Limb (tissue), 2 donors: ENCODE measurements at regions not wholly inside any gene's neighbourhood (a gene's known extent, or its start where the extent isn't known, plus 50 kb on each side); places are given as distances from the start of the nearest gene placed in this dataset.
A peak's percentile ranks its signal among the peaks of the same experiment; 100 is the strongest.
"Not testable (repeated sequence)": the region's sequence is repeated elsewhere in the genome, so short reads cannot be mapped to it uniquely, and the experiment has no call there.

Experiments used
- DNase-seq, 2 donors: peaks; one replicate each; pipeline ENCODE4 v3.0.0-alpha.2; 2016; ENCODE audit errors: extremely low spot score in 2 of 2

DNA sequence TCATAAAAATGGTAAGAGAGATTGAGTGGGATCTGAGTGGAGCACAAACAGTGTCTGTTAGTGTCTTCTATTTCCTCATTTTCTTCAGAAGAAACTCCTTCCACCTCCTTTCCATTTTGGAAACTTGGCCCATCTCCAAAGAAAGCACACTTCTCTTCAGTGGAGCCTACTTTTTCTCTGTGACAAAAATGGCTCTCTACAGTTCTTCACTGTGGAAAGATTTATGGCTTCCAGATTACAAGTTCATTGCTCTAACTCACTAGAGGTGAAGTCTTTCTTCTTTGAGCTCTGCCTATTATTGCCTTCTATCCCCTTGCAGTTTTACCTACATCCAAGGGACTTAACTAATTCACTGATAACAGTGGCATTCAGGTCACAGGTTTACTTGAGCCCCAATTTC is 325.8 kb downstream of the ANTXR2 start:
- DNase-seq: no peak

DNA sequence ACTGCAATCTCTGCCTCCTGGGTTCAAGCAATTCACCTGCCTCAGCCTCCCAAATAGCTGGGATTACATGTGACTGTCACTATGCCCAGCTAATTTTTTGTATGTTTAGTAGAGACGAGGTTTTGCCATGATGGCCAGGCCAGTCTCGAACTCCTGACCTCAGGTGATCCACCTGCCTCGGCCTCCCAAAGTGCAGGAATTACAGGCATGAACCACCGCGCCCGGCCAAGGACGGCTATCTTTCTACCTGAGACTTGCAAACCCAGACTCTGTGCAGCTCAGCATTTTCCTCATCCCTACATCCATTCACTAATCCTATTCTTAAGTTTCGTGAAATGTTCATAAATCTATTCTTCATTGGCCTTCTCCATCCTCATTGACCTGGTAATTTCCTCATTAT is 330.0 kb downstream of the ANTXR2 start:
- no peak for DNase-seq

DNA sequence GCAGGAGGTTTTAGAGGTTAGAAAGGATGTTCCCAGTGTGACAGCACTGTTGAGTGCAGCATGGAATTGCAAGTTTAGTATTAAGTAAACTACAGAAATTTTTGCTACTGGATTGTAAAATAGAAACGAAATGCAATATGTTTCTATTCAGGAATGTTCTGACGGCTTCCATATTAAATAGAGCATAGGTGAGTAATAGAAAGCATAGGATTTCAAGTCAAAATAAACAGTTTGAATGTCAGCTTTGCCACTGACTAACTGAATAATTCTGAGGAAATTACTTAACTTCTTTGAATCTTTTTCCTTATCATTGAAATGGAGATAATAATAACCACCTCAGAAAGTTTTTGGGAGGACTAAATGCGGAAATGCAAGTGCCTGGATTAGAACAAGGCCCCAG is 331.9 kb upstream of the GK2 start:
- DNase-seq: no peak

DNA sequence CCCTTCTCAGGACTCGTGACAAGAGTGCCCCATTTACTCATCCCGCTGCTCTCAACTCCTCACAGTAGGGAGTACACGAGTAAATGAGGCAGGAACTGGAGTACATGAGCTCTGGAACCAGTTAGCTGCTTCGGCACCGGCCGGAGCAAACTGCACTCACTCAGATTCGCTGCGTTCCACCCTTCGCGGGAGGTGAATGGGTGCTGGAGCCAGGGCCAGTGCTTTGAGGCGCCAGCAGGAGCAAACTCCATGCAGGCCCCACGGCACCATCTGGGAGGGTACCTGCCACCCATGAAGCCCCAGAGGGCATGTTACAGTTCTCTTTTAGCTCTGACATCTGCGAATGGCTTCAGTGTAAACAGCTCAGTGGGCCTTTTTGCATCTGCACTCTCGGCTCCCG is 315.5 kb upstream of the GK2 start:
- no peak for DNase-seq

DNA sequence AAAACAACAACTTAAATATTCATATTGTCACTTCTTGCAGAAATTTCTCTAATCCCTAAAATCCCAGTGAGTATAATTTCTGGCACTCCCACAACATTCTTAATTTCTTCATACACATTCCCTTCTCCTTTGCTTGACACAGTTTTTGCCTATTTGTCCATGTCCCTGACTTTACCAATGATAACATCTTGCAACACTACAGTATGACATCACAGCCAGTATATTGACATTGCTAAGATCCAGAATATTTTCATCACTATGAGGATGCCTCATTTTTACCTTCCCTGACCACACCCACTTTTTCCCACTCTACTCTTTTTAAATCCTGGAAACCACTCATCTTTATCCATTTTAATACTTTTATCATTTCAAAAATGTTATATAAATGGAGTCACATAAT is 292.3 kb upstream of the GK2 start:
- DNase-seq: no peak

DNA sequence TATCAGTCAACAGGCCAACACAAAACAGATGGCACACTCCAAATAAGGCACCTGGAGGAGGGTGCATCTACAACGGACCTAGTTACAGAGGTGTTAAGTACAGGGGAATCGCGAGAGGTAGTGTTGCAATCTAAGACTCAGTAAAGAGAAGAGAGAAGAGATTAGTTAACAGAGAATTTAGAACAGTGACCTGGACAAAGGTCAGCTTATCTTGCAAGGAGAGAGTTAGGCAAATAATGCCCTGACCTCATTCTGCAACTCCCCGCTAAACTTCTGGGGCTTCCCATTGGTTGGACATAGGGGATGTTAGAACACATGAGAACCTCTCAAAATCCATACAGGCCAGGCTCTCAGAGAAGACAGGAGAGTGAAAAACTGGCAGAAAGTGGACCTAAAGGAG is 289.4 kb upstream of the GK2 start:
- no peak for DNase-seq

DNA sequence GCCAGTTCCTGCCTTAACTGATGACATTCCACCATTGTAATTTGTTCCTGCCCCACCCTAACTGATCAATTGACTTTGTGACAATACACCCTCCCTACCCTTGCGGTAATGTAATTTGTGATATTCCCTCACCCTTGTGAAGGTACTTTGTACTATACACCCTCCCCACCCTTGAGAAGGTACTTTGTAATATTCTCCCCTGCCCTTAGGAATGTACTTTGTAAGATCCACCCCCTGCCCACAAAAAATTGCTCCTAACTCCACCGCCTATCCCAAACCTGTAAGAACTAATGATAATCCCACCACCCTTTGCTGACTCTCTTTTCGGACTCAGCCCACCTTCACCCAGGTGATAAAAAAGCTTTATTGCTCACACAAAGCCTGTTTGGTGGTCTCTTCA is 288.5 kb upstream of the GK2 start:
- DNase-seq: not testable (repeated sequence)

DNA sequence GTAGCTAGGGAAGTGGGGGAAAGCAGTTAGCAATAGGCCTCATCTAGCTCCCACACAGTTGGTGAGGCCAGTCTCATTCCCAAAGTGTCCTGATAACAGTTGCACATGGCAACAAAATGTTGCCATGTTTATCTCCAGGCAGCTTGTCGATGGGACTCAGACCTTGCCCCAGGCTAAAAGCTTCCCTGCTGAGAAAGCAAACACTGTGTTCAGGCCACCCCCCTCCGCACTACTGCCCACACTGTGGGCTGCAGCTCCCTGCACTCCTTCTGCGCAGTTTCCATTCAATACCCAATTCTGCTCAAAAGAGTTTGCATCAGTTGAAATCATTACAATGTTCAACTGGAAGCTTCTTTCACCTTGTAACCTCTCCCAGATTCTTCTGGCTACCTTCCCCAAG is 287.8 kb upstream of the GK2 start:
- no peak for DNase-seq

DNA sequence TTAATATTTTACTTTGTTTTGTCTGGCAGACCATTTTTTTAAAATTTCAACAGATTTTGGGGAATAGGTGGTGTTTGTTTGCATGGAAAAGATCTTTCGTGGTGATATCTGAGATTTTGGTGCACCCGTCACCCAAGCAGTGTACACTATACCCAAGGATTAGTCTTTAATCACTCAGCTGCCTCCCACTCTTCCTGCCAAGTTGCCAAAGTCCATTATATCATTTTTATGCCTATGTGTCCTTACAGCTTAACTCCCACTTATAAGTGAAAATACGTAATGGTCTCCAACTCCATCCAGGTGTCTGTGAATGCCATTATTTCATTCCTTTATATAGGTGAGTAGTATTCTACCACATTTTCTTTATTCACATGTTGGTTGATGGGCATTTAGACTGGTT is 281.7 kb upstream of the GK2 start:
- no peak for DNase-seq

DNA sequence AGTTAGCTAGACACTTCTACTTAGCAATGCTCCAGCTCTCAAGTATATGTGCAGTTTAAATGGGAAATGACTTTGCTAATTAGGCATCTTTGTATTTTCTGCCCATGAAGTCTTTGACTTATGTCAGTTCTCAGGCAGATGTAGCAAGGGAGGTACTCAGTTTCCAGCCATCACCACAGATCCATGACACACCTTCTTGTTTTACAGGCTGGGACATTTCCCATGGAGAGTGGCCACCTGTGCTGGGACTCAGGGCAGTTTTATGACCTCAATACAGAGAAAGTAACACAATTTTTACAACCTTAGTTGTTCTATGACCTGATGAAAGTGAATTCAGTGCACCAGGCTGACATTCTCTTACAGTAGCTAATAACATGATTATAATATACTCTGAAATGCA is 280.7 kb upstream of the GK2 start:
- DNase-seq: no peak

DNA sequence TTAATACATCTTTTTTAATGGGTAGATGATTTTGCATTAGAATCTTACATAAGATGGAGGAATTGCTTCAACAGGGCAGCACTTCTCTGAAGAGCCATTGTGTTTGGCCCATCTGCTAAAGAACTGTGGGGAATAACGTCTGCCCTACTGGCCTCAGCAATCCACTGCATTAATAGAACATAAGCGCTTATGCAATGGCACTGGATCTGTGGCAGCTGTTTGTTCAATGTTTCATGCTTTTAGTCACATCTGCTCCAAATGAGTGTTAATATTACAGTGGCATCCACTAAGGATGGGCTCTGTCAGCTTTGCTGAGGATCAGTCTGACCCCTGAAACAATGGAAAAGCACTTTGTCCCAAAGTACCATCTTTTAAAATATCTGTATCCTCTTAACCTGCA is 279.0 kb upstream of the GK2 start:
- no peak for DNase-seq

DNA sequence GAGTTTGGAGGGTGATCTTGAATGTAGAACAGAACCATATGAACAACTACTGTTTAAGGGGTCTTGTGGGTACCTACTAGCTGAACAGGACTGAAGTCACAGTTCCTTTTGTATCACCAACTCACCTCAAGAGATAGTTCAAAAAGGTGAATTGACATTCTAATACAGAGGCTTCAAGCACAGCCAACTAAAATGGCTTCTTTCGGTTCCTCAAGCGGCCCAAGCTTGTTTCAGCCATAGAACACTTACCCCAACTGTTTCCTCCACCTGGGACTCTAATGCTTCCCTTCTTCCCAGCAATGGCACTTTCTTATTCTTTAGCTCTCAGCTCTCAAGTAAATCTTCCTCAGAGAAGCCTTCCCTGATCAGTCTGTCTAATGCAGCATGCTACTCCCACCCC is 277.5 kb upstream of the GK2 start:
- DNase-seq: no peak

DNA sequence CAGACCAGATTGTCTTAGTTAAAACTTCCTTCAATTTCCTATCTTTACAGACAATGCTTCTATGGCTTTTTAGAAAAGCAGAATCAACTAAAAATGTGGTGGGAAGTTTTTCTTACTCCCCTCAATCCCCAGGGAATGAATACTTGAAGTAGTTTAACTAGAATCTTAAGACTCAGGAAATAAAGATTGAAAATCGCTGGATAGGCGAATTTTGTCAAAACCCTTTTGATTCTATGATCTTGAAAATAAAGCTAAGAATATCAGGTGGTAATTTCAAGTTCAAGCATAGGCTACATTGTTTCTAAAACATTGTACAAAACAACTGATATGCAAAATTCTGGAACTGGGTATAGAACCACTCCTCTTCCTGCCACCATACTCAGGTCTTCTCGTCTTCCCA is 276.5 kb upstream of the GK2 start:
- no peak for DNase-seq

DNA sequence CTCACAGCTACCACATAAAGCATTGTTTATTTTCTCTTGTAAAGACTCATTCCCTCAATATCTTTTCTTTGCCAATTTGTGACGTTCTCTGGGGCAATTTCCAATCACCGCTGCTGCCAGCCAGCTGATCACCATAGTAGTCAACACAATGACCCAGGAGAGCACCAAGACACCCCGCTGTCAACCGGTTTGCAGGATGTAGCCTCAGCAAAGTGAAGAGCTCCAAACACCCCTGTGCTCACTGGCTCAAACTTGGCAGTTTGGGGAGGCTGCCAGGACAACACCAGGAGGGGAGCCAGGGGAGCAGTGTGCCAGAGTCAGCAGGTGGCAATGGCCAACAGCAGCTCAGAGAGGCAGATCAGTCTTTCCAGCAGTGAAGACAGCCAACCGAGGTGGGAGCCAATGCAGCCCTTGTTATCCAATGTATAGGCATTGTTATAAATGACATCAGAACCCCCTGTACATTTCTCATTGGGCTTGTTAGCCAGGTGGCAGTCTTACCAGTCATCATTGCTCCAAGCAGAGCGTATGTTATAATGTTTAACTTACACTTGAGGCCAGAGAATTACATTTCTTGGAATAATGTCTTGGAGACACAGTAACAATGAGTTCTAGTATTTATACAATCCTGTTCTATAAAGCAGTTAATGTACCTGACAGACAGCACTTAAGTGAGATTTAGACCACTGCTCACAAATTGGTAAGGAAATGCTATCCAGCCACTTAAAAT is 274.9 kb upstream of the GK2 start:
- DNase-seq: peak; percentile 32 to 42

DNA sequence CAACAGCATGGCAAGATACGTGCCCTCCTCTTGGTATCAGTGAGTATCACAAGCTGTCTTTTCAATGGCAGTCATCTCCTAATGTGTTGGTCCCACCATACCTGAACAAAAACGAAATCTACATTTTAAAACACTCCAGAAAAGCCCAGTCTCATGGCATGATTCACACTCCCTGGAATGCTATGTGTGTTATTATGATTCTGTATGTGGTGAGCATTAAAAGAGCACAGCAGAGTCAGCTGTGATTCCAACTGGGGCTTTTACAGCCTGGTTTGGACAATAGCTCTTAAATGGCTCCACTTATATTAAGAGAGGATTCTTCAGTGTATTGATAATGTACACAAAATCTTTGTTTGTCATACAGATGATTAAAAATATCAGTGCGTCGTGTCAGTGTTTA is 274.1 kb upstream of the GK2 start:
- DNase-seq: no peak

DNA sequence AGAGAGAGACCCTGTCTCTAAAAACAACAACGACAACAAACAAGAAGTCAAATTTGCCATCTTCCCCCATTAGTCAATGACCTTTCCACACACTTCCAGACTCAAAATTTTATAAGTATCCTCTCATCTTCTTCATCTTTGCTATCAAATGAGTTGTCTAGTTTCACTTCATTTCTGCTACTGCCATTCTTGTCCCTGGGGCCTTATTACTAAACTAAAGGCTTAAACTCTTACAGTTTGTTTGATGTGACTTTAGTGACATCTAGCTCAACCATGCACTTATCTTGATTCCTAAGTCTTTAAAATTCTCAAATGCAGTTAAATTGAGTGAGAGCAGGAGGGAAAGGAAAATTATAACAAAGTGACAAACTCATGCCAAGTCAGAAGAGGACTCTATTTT is 271.8 kb upstream of the GK2 start:
- DNase-seq: no peak

DNA sequence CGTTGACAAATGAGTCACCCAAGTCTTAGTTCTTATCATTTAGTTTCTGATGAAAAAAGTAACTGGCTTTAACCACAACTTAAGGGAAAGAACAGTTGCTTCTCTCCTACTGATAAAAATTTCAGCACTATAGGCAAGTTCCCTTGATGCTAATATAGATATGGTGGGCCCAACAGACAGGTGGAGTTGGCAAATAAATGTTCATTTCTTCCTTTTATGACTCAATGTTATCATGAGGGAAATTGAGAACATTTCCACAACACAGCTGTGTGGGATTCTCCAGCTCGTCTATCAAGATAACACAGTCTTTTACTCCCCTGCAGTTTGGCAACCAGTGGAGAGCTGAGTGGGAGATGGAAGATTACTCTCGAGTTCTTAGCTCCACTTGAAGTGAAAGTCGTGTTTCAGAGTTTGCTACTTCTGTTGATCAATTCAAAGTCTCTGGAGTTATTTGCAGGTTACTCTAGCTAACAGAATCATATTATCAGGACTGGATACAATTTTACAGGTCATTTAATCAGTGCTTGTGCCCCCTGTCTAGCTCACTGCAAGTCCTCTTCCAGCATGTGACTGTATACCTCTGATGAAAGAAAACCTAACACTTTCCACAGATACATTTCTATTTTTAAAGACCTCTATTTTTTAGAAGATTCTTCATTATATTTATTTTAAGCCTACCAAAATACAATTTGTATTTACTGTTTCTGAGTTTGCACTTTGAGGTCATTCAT is 270.6 kb upstream of the GK2 start:
- DNase-seq: no peak

DNA sequence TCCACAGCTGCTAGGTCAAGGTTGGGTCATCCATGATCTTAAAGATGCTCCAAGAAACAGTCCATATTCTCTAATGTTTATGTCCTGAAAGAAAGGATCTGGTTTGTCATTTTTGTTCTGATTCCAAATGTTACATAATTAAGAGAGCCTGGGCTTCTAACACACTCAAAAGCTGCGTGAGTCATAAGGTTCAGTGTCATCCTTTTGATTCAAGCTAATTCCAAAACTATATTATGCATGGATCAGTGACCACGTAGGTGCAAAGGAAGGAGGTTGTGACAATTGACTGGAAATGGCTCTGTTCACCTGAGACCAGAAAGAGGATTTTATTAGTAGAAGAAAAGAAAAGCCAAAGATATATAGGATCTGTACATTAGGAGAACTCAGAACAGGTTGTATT is 268.7 kb upstream of the GK2 start:
- DNase-seq: no peak

DNA sequence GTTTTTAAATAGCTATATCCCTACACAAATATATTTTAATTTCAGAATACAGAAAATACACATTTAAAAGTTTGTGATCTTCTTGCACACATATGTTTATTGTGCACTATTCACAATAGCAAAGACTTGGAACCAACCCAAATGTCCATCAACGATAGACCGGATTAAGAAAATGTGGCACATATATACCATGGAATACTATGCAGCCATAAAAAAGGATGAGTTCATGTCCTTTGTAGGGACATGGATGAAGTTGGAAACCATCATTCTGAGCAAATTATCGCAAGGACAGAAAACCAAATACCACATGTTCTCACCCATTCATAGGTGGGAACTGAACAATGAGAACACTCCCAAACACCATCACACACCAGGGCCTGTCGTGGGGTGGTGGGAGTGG is 266.9 kb upstream of the GK2 start:
- not testable (repeated sequence) for DNase-seq

DNA sequence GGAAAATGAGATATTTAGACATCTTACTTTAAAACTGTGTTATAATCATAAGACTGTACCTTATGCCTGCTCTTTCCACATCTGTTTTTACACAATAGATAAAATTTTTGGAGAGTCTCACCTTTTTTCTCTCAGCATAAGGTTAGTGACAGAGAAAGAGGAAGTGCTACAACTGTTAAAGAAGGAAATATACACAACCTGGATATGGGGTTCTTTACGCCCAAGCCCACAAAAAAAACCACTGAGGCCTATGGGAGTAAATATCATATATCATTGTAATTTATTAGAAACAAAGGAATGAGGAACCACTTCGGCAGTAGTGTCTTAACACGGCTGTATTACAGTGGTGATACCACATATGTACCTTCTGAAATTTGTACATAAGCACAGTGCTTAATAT is 265.9 kb upstream of the GK2 start:
- DNase-seq: no peak

DNA sequence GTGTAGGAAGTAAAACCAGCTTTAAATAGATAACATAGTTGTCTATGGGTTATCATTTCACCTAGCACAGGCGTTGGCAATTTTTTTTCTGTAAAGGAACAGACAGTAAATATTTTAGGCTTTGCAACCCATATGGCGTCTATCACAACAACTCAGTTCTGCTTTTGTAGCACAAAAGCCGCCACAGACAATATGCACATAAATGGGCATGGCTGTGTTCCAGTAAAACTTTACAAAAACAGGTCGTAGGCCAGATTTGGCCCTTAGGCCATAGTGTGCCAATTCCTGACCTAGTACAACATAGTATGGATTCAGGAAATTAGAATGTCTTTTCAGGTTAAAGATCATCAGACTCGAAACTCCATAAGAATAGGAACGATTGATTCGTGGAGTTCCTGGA is 265.3 kb upstream of the GK2 start:
- DNase-seq: no peak

DNA sequence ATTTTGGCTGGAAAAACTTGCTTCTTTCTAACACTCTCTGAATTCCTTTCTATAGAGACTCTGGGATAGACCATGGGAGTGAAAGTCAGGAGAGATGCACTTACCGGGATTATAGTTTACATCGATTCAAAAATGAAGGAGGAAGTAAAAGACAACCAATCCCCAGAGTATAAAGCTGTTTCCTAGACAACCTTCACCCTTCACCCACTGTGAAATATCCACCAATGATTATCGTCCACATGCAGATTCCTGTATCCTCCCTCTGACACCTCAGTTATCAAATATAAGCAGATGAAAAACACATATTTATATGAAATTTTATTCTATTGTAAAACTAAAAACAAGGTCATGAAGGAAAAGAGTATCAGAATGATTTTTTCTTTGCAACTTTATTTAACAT is 258.8 kb upstream of the GK2 start:
- DNase-seq: no peak

DNA sequence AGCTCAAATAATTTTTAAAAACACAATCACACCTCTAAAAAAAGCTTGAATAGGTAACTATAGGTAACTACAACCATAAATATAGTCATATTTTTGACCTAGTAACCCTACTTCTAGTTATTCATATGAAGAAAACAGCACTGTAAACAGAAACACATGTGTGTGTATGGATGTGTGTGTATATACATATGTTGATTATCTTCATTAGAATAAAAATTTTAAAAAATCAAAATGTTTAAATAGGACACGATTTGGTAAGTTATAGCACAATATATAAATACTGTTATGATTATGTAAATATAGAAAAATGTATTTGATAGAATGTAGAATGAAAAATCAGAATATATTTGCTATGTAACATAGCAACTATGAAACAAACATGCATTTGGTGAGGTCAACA is 258.1 kb upstream of the GK2 start:
- no peak for DNase-seq

DNA sequence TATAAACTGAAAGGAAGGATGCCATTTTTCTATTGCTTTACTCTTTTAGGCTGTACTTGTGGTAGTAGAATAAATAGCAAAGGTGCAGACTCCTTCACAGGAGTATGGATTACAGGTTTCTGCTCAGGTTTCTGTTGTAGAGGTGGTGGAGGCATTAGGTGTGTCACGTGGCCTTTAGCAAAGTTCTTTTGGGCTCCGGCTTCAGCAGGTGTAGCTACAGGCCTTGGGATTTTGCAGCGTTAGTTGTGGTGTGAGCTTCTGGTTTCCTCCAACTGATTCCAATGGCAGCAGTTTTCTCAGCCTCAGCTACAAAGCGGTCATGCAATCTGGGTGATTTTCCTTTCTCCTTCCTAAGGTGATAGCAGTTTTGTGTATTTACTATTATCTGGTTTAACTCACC is 255.8 kb upstream of the GK2 start:
- DNase-seq: no peak
